ENCODE measurements at regions not wholly inside any gene's neighbourhood (a gene's known extent, or its start where the extent isn't known, plus 50 kb on each side); places are given as distances from the start of the nearest gene placed in this dataset.

DNA sequence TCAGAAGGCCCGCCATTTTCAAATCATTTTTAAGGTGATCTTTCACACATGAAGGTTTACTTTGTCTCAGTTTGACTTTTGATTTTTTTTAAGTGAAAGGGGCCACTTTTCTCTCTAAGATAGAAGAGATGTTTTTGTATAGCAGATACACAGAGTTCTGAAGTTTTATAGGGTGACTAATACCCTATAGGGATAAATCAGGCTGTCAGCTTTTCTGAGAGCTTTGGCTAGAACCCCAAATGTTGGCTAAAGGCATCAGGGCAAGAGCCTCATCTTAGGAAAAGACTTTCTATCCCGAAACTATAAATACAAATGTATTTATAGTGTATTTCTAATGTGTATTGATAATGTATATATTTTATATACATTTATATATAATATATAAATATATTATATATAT is 181.4 kb downstream of the TBX18 start:
- TF ChIP-seq EP300 (IDR thresholded peaks at IDR 0.05; ENCODE audit: borderline replicate concordance) (no peak), NFIC (IDR thresholded peaks at IDR 0.05) (no peak), RAD21 (IDR thresholded peaks at IDR 0.05; ENCODE audit: low read depth) (no peak), TAF1 (IDR thresholded peaks at IDR 0.05; ENCODE audit: low read depth) (no peak), CREB1 (IDR thresholded peaks at IDR 0.05; ENCODE audit: low read depth) (no peak)
- TF ChIP-seq, protein P1, sequence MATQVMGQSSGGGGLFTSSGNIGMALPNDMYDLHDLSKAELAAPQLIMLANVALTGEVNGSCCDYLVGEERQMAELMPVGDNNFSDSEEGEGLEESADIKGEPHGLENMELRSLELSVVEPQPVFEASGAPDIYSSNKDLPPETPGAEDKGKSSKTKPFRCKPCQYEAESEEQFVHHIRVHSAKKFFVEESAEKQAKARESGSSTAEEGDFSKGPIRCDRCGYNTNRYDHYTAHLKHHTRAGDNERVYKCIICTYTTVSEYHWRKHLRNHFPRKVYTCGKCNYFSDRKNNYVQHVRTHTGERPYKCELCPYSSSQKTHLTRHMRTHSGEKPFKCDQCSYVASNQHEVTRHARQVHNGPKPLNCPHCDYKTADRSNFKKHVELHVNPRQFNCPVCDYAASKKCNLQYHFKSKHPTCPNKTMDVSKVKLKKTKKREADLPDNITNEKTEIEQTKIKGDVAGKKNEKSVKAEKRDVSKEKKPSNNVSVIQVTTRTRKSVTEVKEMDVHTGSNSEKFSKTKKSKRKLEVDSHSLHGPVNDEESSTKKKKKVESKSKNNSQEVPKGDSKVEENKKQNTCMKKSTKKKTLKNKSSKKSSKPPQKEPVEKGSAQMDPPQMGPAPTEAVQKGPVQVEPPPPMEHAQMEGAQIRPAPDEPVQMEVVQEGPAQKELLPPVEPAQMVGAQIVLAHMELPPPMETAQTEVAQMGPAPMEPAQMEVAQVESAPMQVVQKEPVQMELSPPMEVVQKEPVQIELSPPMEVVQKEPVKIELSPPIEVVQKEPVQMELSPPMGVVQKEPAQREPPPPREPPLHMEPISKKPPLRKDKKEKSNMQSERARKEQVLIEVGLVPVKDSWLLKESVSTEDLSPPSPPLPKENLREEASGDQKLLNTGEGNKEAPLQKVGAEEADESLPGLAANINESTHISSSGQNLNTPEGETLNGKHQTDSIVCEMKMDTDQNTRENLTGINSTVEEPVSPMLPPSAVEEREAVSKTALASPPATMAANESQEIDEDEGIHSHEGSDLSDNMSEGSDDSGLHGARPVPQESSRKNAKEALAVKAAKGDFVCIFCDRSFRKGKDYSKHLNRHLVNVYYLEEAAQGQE (IDR thresholded peaks at IDR 0.05; ENCODE audit: low read depth) = no peak
